GM12872 (cell line): ENCODE measurements at regions not wholly inside any gene's neighbourhood (a gene's known extent, or its start where the extent isn't known, plus 50 kb on each side); places are given as distances from the start of the nearest gene placed in this dataset.

ENCODE experiments used
- TF ChIP-seq, protein P1 (sequence below): IDR thresholded peaks from 3 replicates; pipeline ENCODE4 v1.5.1; 2011; ENCODE audit warnings: low read depth, mild to moderate bottlenecking, low read length, moderate library complexity; ENCODE audit not compliant: insufficient read depth

DNA sequence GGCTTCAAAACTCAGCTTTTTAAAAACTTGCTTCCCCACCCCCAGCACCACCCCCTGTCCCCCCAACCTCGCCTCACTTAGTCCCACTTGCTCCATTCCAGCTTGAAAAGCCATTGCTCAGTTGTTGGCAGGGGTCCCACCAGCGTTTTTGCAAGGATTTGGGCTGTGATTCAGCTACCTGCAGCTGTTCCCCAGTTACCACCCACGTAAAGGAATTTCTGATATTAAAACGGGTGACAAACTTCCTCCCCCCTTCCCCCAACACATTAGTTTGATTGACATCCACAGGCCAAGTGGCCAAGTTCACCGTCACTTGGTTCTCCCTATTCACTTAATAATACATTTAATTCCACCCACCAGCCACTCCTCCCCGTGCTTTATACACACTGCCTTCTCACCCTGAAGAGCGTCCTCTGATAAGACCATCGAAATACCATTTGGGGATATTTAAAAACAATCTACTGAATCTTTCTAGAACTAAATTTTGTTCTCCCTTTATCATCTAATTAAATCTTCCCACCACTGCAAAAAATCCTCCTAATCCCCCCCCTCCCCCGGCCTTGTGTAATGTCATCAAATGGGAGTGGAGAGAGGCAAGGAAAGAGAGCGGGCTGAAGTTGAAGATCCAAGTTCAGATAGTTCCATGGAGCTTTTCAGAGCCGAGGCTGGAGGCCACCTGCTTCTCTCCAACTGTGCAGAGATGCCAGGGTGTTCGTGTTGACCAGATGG lies 55.1 kb downstream of the SOX9 start:
- TF ChIP-seq, protein P1, sequence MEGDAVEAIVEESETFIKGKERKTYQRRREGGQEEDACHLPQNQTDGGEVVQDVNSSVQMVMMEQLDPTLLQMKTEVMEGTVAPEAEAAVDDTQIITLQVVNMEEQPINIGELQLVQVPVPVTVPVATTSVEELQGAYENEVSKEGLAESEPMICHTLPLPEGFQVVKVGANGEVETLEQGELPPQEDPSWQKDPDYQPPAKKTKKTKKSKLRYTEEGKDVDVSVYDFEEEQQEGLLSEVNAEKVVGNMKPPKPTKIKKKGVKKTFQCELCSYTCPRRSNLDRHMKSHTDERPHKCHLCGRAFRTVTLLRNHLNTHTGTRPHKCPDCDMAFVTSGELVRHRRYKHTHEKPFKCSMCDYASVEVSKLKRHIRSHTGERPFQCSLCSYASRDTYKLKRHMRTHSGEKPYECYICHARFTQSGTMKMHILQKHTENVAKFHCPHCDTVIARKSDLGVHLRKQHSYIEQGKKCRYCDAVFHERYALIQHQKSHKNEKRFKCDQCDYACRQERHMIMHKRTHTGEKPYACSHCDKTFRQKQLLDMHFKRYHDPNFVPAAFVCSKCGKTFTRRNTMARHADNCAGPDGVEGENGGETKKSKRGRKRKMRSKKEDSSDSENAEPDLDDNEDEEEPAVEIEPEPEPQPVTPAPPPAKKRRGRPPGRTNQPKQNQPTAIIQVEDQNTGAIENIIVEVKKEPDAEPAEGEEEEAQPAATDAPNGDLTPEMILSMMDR = no peak

DNA sequence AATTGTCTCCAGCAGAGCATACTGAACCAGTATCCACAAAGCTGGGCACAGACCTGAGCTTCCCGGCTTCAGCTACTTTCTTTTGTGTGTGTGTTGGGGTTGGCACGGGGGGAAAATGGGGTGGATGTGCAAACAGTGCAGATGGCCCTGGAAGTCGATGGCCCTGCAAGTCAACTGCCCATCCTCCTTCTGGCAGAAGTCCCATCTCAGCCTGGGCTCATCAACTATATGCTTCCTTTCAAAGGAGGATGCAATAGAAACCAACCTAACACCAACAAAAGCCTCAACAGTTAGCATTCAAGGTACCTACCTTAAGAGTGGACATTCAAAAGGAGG lies 55.7 kb downstream of the SOX9 start:
- TF ChIP-seq, protein P1 = no peak

DNA sequence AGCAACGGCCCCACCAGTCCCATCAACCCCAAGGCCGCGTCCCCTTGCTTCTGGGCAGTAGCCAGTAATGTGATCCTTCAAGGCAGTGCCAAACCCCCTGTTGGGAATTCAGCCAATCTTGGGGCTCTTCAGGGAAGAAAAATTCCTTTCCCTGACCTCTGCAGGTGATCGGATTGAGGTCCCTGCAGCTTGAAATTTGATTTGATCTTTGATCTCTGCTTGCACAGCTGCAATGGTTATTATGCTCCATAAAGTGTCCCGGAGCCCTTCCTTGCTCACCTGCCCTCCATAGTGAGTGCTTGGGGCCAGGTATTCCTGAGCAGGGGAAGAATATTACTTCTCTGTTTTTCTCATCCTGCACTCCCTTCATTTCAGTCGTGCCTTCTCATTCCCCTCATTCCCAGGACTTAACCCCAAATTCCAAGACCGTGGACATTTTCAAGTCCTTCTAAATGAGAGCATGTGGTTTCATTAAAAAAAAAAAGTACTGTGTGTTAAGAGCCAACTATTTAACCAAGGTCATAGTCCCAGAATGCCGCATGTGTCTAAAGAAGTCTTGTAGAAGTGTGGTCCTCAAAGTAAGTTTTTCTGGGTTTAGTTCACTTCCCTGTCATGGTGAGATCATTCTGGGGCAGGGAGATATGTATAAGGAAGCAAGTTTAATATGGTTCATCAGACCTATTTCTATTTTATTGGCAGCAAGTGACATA lies 56.3 kb downstream of the SOX9 start:
- TF ChIP-seq, protein P1 = no peak

DNA sequence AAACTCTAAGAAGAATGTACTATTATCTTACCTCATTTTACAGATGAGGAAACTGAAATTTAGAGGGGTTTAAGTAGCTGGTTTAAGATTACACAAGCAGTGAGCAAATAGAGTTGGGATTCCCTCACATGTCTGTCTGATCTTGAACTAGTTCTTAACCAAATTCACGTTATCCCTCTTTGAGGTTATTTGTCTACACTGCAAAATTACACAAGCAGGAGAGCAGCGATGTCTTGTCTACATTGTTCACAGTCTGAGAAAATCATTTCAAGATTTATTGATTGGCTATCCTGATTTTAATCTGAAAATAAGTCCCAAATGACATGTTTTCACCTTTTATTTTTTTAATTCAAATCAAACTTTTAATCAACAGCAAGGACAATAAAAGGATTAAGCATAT lies 56.9 kb downstream of the SOX9 start:
- TF ChIP-seq, protein P1 = no peak

DNA sequence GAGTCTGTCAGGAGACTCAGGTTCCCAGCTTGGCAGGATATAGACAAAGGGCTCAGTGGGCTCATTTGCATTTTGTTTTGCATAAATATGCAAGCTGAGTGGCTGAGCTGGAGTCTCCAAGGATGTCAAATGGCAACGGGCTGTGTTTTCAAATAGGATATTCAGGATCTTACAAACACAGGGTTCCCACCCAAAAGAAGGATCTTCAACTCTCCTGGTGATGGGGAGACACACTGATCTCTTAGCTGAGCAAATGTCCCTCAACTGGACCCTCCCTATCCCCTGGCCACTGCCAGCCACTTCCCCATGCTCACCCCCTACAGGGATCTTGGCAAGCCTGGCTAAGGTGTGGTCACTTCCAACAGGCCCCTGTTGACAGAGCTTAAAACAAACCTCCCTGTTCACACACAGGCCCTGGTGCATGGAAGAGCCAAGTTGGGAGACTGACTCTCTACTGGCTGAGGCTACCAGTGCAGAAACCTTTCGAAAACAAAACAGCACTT lies 61.6 kb downstream of the SOX9 start:
- TF ChIP-seq, protein P1 = no peak

DNA sequence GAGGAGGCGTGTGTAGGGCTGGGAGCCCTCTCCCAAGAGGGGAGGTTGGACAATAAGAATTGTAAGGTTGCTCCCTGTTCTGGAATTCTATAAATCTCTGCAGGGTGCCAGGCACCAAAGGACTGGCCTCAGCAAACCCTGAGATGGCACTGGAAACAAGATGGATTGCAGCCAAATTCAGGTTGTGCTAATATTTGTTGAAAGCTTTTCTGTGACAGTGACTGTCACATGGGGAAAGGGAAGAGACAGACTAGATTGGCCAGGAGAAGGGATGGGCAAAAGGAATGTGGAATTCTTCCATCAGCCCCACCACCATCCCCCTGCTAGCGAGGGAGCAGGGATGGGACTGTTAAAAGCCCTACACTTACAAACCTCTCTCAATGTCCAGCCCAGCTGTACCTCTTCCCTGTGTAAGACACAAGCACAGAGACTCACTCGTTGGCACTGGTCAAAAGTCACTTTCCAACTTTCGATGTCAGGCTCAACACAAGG lies 62.4 kb downstream of the SOX9 start:
- TF ChIP-seq, protein P1 = no peak

DNA sequence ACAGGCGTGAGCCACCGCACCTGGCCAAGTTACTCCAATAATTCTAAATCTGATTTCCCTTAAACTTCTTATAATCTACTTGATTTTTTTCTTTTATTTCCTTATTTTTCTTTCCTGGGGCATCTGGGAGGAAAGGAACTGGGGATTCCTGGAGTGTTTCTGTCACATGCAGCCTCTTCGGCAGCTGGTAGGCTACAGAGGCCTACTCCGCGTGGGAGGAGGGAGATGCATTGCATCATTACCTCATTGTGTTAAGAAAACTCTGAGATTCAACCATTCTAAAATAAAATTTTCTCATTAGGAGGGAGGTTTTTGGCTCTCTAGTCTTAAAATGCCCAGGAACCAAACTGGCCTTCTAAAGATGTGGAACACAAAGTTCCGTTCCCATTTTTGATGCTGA lies 64.0 kb downstream of the SOX9 start:
- TF ChIP-seq, protein P1 = no peak
